Vagina (tissue), 2 donors: ENCODE measurements at regions not wholly inside any gene's neighbourhood (a gene's known extent, or its start where the extent isn't known, plus 50 kb on each side); places are given as distances from the start of the nearest gene placed in this dataset.

ENCODE experiments used
- DNase-seq, 2 donors: peaks; one replicate each; pipeline ENCODE4 v3.0.0-alpha.2; 2017; ENCODE audit errors: extremely low spot score in 2 of 2
- H3K27ac ChIP-seq: fragments of 200-600 bp; sonication (generic); one replicate; pipeline ENCODE4 v1.5.1; 2019
- H3K27me3 ChIP-seq: fragments of 200-600 bp; sonication (generic); one replicate; pipeline ENCODE4 v1.5.1; 2019
- H3K36me3 ChIP-seq, 2 donors: fragments of 200-600 bp; sonication (generic); one replicate each; pipeline ENCODE4 v1.5.1; 2017 to 2019
- H3K4me1 ChIP-seq: fragments of 200-600 bp; sonication (generic); one replicate; pipeline ENCODE4 v1.5.1; 2019
- H3K4me3 ChIP-seq, 2 donors: fragments of 200-600 bp; sonication (generic); 1 replicate in 1 of 2; 2 replicates in 1 of 2; pipeline ENCODE4 v1.5.1; 2016 to 2019
- H3K9me3 ChIP-seq: fragments of 200-600 bp; sonication (generic); one replicate; pipeline ENCODE4 v1.5.1; 2019
- CTCF ChIP-seq, 3 experiments: fragments of 450-650 bp in 2 of 3; fragments of 200-600 bp in 1 of 3; sonication (generic) in 1 of 3; IDR thresholded peaks; one replicate each; pipeline ENCODE4 v1.5.1; 2017 to 2019; ENCODE audit warnings: antibody characterized with exemption in 3 of 3, mild to moderate bottlenecking in 2 of 3, moderate library complexity in 2 of 3
- POLR2A ChIP-seq, 2 donors: fragments of 450-650 bp; IDR thresholded peaks; one replicate each; pipeline ENCODE4 v1.6.1; 2017; ENCODE audit warnings: antibody characterized with exemption in 2 of 2, mild to moderate bottlenecking in 2 of 2, moderate library complexity in 2 of 2
- POLR2AphosphoS5 ChIP-seq, 2 donors: sonication (generic); formaldehyde crosslinking; IDR thresholded peaks; one replicate each; pipeline ENCODE4 v1.9.0; 2017; ENCODE audit warnings: antibody characterized with exemption in 2 of 2, mild to moderate bottlenecking in 2 of 2, low read depth in 1 of 2; ENCODE audit not compliant: insufficient read depth in 1 of 2
- intact Hi-C: fragments of 100-400 bp; cut with DNase I; formaldehyde crosslinking; loops from one replicate; pipeline ENCODE4 v1.15.1; 2023

- no peak for DNase-seq
- TF ChIP-seq POLR2AphosphoS5 (IDR thresholded peaks at IDR 0.05; ENCODE audit: insufficient read depth in 1 of 2, low read depth in 1 of 2) (no peak), POLR2A (IDR thresholded peaks at IDR 0.05) (no peak), CTCF (IDR thresholded peaks at IDR 0.05) (no peak)
- no peaks in the 10 kb centered on the region for H3K4me1 ChIP-seq
- no peaks in the 10 kb centered on the region for H3K27me3 ChIP-seq
- no peaks in the 10 kb centered on the region for H3K36me3 ChIP-seq
- intact Hi-C loops = no loop called here
- H3K27ac ChIP-seq = no peak overlapping the region
- H3K9me3 ChIP-seq = no peaks in the 10 kb centered on the region
- no peak overlapping the region for H3K4me3 ChIP-seq
These were observed 384.4 kb downstream of the PCDH7 start for GRCh38 chr4:31104577-31104976.

GRCh38 chr4:31106419-31106818 lies 386.2 kb downstream of the PCDH7 start:
- H3K4me1 ChIP-seq = no peaks in the 10 kb centered on the region
- H3K36me3 ChIP-seq = no peaks in the 10 kb centered on the region
- intact Hi-C loops = no loop called here
- DNase-seq = no peak
- H3K4me3 ChIP-seq = no peak overlapping the region
- H3K9me3 ChIP-seq = no peaks in the 10 kb centered on the region
- no peaks in the 10 kb centered on the region for H3K27me3 ChIP-seq
- TF ChIP-seq POLR2AphosphoS5 (IDR thresholded peaks at IDR 0.05; ENCODE audit: insufficient read depth in 1 of 2, low read depth in 1 of 2) (no peak), POLR2A (IDR thresholded peaks at IDR 0.05) (no peak), CTCF (IDR thresholded peaks at IDR 0.05) (no peak)
- no peak overlapping the region for H3K27ac ChIP-seq

GRCh38 chr4:31107362-31107761 lies 387.2 kb downstream of the PCDH7 start:
- Histone ChIP-seq H3K9me3 (no peaks in the 10 kb centered on the region), H3K27me3 (no peaks in the 10 kb centered on the region), H3K27ac (no peak overlapping the region), H3K4me3 (no peak overlapping the region), H3K36me3 (no peaks in the 10 kb centered on the region), H3K4me1 (no peaks in the 10 kb centered on the region)
- intact Hi-C loops = no loop called here
- TF ChIP-seq POLR2A (IDR thresholded peaks at IDR 0.05) (no peak), CTCF (IDR thresholded peaks at IDR 0.05) (no peak), POLR2AphosphoS5 (IDR thresholded peaks at IDR 0.05; ENCODE audit: insufficient read depth in 1 of 2, low read depth in 1 of 2) (no peak)
- no peak for DNase-seq

GRCh38 chr4:31108762-31109161 lies 388.6 kb downstream of the PCDH7 start:
- TF ChIP-seq CTCF (IDR thresholded peaks at IDR 0.05) (no peak), POLR2AphosphoS5 (IDR thresholded peaks at IDR 0.05; ENCODE audit: insufficient read depth in 1 of 2, low read depth in 1 of 2) (no peak), POLR2A (IDR thresholded peaks at IDR 0.05) (no peak)
- no peak overlapping the region for H3K27ac ChIP-seq
- H3K4me1 ChIP-seq = no peaks in the 10 kb centered on the region
- H3K9me3 ChIP-seq = no peaks in the 10 kb centered on the region
- DNase-seq = no peak
- no peaks in the 10 kb centered on the region for H3K27me3 ChIP-seq
- H3K36me3 ChIP-seq = no peaks in the 10 kb centered on the region
- no peak overlapping the region for H3K4me3 ChIP-seq
- intact Hi-C loops = no loop called here

- no peak for DNase-seq
- Histone ChIP-seq H3K36me3 (no peaks in the 10 kb centered on the region), H3K9me3 (no peaks in the 10 kb centered on the region), H3K27ac (no peak overlapping the region), H3K27me3 (no peaks in the 10 kb centered on the region), H3K4me3 (no peak overlapping the region), H3K4me1 (no peaks in the 10 kb centered on the region)
- intact Hi-C loops = no loop called here
- TF ChIP-seq POLR2A (IDR thresholded peaks at IDR 0.05) = no peak
- TF ChIP-seq CTCF (IDR thresholded peaks at IDR 0.05) = no peak
- TF ChIP-seq POLR2AphosphoS5 (IDR thresholded peaks at IDR 0.05; ENCODE audit: insufficient read depth in 1 of 2, low read depth in 1 of 2) = no peak
These were observed 391.6 kb downstream of the PCDH7 start for GRCh38 chr4:31111790-31112189.
